ENCODE measurements at regions not wholly inside any gene's neighbourhood (a gene's known extent, or its start where the extent isn't known, plus 50 kb on each side); places are given as distances from the start of the nearest gene placed in this dataset.
"Not testable (repeated sequence)": the region's sequence is repeated elsewhere in the genome, so short reads cannot be mapped to it uniquely, and the experiment has no call there.

DNA sequence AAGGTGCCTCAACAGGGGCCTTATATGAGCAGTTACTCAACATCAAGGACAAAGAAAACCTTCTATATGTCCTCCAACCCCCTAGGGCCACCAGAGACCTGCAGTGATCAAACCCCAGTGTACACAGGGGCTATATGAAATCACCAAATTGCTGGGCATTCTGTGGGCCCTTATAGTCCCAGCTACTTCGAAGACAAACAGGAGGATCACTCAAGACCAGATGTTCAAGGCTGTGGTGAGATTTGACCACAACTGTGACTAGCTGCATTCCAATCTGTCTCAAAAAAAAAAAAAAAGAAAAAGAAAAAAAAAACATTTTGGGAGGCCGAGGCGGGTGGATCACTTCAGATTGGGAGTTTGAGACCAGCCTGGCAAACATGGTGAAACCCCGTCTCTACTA lies 51.0 kb upstream of the PRB2 start:
- peak; percentile 25 for DNase-seq (ENCODE audit: low spot score)

DNA sequence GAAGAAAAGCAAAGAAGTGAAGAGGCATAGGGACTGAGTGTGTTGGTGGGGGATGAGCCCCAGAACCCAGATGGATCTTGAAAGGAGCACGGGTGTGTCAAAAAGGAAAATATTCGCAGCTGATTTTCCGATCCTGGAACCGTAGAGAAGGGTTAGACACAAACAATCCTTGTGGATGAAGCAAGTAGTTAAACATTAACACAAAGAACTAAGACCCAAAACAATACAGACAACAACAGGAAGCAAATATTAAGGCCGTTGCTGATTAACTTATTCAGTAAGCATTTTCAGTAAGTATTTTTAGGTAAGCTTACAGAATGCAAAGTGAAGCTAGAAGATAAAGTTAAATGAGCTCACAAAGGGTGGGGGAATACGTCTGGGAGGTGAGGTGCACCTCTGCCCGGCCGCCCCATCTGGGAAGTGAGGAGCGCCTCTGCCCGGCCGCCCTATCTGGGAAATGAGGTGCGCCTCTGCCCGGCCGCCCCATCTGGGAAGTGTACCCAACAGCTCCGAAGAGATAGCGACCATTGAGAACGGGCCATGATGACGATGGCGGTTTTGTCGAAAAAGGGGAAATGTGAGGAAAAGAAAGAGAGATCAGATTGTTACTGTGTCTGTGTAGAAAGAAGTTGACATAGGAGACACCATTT lies 62.8 kb upstream of the PRB2 start:
- DNase-seq (ENCODE audit: low spot score): no peak

DNA sequence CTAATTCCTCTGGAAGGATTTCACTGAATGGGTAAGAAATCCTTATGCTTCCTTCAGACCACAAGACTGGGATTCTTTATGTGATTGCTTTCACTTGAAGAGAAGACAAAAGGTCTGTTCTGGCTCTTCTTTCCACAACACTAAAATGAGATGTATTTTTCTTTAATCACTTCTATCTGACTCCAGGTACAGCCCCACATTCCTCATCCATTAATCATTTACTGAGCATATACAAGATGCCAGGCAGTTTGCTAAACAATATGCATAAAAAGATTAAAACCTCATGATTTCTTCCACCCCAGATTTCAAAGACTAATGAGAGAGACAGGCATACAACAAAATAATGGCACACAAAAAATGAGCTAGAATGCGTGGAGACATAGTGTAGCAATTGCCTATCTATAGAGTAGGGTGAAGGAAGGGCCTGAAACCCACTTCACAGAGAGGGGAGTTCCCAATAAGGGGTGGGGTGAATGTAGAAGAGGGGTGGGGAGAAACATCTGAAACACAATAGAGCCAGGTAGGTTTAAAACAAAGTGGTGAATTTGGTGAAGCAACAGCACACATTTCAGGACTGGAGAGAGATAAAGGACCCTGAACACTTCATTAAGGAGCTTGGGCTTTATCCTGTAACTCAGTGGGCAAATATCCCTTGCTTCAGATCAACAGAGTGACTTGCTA lies 65.1 kb upstream of the PRB2 start:
- no peak for DNase-seq (ENCODE audit: low spot score)

DNA sequence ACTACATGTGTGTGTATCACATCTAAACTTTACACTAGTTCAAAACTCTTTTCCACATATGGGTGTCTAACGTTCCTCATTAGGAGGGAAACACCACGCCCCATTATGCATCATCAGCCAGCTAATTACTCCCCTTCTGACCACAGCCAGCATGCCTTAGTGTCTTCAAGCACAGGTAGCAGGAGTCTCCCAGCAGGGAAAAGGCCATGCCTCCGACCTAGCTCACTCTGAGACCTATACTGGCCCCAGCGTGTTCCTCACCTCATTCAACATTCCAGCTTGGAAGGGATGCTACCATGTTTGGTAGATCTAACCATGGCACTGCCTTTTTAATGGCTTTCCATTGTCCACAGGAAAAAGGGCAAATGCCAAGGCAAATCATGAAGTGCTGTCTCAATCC lies 66.1 kb upstream of the PRB2 start:
- DNase-seq (ENCODE audit: low spot score): no peak

DNA sequence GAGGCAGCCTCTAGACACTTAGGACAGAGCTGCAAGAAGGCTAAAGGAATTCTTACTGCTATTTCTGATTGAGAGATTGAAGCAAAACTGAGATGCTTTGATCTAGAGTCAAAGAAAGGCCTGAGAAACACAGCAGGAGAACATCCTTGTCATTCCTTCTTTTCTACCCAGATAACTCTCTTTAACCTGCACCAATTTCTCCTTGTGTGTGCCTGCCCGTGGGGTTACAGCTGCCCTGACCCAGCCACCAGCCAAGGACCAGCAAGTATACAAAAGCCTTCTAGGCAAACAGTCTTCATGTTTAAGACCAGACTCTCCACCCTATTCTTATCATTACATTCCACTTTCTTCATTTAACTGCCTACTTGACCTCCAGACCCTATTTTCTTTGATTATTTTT lies 81.7 kb upstream of the PRB2 start:
- DNase-seq (ENCODE audit: low spot score): no peak

DNA sequence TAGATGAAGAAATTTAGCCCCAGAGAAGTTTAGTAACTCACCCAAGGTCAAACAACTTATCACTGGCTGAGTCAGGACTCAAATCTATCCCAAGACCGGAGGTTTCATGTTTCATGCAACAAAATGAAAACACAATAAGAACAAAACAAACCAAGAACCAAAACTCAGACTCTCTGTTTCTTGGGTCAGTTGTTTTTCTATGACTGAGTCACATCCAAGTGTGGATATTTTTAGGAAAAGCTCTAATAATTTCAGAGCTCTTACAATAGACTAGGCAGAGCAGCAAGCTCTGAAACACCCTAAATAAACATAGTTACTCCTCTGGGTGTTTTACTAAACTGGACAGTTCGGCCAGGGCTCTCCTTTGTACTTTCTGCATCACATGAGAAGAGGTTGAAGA lies 87.6 kb upstream of the PRB2 start:
- DNase-seq (ENCODE audit: low spot score): no peak

DNA sequence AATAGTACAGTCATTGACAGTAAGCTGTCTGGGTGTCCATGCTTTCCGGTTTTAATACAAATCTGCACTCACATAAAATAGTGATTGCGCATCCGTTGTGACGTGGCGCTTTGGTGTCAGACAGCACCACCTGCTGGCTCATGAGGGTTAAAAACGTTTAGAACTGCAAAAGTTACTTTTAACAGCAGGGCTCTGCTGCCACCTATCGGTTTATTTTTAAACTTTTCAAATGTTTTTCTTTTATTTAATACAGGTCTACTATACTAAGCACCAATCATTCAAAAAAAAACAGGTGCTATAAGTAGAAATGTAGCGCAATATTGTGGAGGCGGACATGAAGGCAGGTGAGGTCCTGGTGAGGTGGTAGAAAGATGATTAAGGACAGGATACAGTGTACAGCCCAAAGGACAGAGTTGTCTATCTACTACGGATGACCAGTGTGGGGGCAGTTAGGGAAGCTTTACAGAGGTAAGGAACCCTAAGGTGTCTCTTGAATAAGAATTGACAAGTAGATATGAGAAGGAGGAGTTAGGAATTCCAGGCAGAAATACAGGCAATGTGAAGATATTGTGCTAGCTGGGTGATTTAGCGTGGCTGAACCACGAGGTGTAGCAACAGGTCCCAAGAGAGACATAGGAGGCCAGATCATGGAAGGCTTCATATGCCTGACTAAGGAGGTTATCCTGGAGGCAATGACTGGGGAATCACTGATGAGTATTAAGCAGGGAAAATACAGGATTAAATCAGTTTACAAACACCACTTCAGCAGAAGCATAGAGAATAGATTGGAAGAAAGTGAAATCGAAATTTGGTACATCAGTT lies 91.5 kb upstream of the PRB2 start:
- peak; percentile 88 for DNase-seq (ENCODE audit: low spot score)

DNA sequence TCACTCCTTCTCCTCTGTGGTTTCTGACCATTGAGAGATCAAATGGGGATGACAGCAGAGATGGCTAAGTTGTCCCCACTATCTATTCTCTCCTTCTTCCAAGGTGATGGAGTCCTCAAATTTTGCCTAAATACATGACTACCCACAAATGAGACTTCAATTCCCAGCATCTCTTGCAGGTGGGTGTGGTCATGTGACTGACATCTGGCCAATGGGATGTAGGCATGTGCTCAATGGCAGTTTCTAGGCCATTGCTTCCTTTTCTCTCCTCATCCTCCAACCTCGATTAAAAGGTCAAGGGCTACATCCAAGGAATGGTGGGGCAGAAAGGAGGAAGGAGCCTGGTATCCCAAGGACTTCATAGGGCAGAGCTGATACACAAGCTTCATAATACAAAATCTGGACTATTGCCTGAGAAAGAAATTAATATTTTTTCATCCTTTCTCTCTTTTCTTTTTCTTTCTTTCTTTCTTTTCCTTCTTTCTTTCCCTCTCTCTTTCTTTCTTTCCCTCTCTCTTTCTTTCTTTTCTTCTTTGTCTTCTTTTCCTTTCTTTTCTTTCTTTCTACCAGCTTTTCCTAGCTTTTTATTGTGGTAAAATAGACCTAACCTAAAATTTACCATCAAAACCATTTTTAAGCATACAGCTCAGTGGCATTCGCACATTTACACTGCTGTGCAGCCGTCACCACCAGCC lies 100.9 kb upstream of the PRB2 start:
- DNase-seq (ENCODE audit: low spot score): no peak

DNA sequence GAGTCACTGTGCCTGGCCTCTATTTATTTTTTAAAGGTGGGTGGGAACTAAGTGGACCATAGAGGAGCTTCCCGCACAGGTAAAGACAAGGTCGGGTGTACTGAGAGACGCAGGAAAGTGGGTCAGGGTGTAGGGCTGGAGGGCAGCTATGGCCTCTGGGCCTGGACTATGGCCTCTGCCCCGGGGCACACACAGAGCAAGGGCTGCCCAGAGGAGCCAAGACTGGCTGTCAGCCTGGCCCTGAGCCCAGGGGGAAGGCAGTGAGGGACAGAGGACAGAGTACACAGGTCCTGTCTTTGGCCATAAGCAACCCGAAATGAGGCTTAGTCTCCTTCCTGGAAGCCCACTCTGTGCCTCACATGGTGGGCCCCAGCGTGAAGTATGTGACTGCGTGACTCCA lies 102.1 kb upstream of the PRB2 start:
- DNase-seq (ENCODE audit: low spot score): no peak

DNA sequence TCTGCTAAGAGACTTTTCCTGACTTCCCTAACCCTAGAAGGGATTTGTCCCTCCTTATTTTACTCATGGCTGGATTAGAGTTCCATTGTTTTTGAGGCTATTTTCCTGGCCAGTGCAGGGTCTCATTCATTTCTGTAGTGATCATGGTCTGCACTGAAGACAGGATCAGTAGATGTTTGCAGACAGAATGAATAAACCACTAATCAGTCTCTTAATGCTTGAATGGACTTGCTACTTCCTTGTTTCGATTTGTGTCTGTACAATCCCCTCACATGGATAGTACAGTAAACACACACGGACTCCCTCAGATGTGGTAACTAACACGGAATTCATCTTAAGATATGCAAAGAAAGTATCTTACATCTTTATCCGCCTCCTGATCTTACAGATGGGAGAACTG lies 102.6 kb upstream of the PRB2 start:
- no peak for DNase-seq (ENCODE audit: low spot score)

DNA sequence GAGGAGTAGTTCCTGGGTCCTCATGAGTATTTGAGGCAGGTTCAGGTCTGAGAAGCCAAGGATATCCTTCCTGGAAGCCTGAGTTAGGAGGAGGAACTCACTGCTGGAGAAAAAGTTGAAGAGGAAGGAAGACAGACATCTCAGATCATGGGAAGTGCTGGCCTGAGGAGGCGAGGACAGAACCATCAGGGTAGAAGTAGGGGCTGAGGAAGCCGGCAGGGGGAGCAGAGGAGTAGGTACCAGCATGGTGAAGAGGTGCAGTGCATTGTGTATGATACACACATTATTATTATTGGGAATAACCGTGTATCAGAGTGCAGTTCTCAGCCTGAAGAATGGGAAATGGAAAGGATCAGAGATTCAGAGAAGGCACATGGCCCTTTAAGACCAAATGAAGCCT lies 103.2 kb upstream of the PRB2 start:
- DNase-seq (ENCODE audit: low spot score): not testable (repeated sequence)

DNA sequence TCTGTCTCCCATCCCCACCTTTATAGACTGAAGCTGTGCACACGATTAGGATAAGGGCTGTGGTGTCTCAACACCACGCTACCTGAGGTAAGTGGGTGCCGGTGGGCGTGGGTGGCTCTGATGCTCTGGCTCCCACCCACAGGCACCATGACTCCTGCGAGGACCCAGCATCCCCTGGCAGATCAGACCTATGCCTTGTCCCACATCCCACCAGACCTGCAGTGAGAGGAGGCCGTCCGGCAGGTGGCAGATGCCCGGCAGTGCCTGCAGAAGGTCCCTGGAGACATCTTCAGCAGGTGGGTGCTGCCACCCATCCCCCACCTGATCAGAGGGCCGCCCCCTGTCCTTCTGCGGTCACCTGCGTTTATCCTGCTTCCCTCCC lies 104.4 kb upstream of the PRB2 start:
- no peak for DNase-seq (ENCODE audit: low spot score)

DNA sequence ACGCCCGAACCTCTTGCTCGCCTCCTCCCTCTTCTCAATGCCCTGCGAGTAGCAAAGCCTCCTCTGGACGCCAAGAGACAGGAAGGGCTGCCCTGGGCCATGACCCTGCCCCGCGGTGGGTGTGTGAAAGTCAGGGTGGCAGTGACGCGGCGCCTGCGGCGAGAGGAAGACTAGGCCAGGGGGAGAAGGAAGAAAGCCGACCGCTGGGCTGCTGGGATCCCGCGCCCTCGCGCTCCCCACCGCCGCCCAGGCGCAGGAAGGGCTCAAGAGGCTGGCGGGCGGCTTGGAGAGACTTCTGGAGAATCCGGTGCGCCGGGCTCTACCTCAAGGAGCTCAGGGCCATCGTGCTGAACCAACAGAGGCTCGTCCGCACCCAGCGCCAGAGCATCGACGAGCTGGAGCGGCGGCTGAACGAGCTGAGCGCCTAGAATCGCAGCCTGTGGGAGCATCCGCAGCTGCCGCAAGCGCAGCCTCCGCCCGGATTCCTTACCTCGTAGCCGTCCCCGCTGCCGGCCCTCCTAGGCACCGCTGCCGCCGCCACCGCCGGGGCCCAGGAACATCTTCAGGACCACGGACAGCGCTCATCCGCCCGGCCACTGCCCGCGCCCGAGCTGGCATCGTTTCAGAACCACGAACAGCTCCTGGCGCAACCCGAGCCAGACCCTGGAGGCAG lies 105.0 kb upstream of the PRB2 start:
- peak; percentile 89 for DNase-seq (ENCODE audit: low spot score)

DNA sequence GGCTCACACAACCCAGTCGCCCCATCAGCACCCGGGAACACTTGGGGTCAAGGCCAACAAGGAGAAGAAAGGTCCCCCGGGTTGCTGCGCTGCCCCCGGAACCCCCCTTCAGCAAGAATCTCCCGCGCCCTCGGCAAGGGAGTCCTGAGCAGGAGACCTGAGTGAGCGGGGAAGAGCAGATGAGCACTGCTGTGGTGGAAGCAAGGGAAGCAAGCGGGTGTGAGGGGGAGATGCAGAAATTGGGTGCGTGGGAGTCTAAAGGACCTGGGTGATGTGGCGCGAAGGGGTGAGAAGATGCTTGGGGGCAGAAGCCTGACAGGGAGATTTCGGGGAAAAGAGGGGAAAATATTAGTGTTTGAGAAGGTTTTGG lies 105.5 kb upstream of the PRB2 start:
- DNase-seq (ENCODE audit: low spot score): no peak

DNA sequence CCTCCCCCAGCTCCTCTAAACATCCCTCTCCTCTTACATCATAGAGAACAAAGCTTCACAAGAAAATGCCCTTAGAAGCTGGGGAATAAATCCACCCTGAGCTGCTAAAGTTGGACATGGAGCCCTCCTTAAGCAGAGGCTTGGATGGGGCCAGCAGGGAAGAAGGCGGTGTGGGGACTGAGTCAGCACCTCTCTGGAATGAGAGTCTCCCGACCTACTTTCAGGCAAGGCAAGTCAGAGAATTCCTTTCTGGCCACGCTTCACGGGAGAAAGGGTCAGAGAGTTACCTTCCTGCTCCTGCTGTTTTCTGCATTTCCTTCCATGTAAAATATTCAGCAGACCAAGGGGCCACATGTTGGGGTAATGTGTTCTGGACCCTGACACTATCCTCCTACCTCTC lies 113.3 kb upstream of the PRB2 start:
- DNase-seq (ENCODE audit: low spot score): peak; percentile 71

DNA sequence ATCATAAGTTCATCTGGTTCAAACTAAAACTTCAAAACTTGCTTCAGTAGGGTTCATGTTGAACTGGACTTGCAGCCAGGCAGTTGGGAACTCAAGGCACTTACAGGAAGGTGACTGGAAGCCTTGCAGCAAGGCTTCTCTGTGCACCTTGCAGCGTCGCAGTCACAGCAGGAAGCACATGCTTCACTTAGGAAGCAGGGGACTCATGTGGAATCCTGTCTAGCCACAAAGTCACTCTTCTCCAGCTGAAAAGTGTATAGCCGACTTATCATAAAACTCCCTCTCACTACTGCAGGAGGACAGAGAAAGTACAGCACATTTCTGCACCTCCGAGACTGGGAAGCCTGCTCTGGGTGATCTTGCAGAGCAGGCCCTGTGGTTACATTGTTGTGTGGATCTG lies 114.0 kb upstream of the PRB2 start:
- no peak for DNase-seq (ENCODE audit: low spot score)

DNA sequence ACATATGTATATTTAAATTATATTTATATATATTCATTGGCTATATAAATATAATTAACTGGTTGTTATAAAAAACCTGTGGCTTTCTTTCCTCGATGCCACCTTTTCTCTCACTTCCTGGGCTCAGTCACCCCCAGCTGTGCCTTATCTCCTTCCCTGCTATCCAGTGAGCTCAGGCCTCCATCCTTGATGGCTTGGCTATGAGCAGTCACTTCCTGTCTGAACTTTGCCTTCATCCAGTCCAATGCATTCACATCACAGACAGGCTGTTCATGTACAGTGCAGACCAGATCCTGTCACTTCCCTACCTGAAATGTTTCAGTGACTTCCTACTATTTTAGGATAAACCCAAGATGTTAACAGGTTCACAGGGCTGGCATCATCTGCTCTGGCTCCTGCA lies 115.3 kb upstream of the PRB2 start:
- no peak for DNase-seq (ENCODE audit: low spot score)

DNA sequence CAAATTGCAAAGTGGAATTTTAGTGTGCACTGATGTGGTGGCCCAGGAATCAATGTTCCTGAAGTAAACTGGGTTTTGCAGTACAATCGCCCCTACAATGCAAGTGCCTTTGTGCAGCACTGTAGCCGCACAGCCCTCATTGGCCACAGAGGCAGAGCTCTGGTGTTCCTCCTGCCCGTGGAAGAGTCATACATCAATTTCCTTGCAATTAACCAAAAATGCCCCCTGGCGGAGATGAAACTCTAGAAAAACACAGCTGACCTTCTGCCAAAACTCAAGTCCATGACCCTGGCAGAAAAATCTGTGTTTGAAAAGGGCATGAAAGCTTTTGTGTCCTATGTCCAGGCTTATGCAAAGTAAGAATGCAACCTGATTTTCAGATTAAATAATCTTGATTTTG lies 117.9 kb upstream of the PRB2 start:
- DNase-seq (ENCODE audit: low spot score): no peak

DNA sequence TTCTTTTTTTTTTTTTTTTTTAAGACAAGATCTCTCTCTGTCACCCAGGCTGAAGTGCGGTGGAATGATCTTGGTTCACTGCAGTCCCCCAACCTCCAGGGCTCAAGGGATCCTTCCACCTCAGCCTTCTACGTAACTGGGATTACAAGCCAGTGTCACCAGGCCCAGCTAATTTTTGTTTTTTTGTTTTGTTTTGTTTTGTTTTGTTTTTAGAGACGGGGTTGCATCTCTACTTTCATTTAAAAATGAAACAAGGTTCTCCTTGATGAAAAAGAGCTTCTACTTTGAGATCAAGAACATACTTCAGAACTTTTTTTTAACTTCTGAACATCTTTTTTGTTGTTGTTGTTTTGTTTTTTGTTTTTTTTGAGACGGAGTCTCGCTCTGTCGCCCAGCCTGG lies 121.7 kb upstream of the PRB2 start:
- DNase-seq (ENCODE audit: low spot score): no peak

DNA sequence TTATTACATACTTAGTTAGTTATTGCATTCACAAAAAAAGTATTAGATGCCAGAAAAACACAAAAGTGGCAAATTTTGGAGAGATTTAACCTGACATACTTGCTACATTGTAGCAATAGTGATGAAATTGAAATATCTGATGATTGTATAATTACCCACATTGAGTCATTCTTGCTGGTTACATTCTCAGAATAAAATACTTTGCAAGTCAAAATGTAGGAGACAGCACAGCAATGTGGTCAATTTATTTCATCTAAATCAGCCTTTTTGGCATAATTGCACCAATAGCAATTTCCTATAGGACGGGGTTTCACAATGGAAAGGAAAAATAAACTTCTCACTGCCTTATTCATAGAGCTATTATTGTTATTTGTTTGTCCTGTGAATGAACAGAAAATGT lies 125.0 kb upstream of the ETV6 start:
- peak; percentile 27 for DNase-seq (ENCODE audit: low spot score)

DNA sequence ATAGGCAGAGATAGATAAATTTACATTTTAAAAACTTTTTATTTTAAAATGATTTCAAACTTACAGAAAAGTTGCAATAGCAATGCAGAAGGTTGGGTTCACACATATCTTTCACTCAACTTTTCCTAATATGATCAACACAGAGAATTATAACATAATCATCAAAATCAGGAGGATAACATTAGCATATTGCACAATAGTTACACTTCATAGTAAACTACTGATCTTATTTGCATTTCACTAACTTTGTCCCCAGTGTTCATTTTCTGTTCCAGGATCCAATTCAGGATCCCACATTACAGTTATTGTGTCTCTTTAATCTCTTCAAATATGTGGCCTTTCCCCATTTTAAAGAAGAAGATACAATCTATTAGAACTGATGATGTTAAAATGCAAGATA lies 115.4 kb upstream of the ETV6 start:
- DNase-seq (ENCODE audit: low spot score): no peak

DNA sequence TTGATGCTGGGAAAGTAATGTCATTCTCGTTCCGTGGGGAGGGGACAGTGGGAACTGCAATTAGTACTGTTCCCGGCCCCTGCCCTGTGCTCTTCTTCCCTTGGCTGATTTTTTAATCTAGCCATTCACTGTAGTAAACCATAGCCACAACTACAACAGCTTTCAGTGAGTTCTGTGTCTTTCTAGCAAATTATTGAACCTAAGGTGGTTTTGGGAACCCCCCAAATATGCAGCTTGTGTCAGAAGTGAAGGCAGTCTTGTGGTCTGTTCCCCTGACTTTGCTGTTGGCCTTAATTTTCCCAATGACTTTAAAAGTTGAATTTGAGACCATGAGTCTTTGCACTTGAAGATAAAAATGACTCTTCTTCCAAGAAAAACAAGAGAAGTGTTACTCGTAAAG lies 114.3 kb upstream of the ETV6 start:
- no peak for DNase-seq (ENCODE audit: low spot score)

Data from GM03348 (cell line).